ENCODE measurements at regions not wholly inside any gene's neighbourhood (a gene's known extent, or its start where the extent isn't known, plus 50 kb on each side); places are given as distances from the start of the nearest gene placed in this dataset.

DNA sequence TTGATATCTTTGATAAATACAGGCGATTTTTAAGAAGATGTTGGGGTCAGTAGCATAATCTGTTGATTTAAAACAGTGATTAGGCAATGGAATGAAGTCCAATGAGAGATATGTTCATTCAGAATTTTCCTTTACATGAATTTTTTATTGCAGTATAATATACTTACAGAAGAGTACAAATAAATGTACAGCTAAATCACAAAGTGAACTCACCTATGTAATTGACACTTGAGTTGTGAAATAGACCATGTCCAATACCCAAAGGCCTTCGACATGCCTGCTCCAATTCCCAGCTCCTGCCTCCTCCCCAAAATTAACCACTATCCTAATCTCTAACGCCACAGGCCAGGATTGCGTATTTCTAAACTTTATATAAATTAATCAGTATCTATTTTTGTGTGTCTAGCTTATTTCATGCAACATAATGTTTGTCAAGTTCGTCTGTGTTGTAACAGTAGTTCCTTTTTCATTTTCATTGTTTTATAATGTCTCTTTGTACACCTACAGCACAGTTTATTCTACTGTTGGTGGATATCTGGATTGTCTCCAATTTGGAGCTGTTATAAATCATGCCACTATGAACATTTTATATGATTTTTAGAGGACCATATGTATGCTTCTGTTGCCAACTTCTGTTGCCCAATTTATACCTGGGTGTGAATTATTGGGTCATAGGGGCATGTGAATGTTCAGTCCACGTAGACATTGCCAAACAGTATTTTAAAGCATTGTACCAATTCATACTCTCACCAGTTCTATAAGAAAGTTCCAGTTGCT lies 208.3 kb downstream of the TLE1 start:
- no peak for DNase-seq

DNA sequence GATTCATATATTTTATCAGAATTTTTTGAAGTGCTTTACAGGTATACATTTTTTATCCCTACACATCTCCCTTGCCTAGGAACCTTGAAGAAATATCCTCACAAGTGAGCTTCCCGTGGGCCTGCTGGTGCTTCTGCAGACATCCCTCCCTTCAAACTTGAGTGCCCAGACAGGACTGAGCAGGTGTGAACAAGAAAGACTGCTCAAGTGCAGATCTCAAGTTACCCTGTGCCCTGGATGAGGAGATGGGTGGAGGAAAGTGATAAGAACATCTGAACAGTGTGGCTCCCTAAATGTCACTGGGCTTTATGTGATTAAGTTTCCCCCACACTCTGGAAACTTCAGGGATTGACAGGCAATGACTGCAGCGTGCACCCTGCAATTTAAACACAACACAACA lies 209.8 kb downstream of the TLE1 start:
- DNase-seq, result no peak

DNA sequence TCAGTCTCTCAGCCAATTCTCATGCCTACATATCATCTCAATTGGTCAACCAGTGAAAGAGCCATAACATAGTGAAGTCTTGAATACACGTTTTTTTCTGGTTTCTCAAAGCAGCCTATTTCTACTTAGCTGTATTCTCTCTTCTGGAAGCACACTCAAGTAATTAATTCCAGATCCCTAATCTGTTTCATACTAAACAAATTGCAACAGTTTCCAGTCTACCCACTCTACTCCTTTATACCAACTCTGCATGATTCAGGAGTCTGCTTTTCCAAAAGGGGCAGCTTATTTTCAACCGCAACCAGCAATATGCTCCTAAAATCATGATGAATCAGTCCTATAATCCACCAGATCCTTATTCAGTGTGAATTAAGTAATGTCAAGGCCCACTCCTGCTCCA lies 211.7 kb downstream of the TLE1 start:
- DNase-seq, result no peak

DNA sequence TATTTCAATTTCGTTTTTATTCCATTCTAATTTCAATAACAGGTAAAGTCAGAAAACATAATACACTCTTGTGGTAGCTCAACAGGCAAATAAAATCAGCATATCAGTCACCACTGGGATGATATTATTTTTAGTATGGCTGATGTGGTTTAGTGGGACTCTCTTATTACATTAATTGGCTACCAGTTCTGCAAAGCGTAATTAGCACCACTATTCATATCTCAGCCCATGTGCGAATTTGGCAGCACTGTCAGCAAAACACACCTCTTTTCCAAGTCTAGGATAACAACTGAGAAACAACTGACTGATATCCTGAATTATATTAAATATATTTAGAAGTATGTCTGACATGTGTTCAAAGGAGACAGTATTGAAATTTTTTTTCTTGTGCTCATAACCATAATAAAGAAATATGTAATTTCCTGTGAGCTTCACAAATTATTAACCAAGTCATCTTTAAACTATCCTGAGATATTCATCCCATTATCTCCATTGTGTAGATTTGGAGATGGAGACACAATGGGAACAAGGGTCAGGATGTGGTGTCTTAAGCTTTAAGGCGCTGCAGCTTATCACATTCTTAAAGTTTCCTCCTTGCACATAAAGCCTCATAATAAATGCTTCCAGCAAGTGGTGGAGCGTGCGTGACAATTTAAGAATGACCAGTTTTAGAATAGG lies 212.4 kb downstream of the TLE1 start:
- no peak for DNase-seq

DNA sequence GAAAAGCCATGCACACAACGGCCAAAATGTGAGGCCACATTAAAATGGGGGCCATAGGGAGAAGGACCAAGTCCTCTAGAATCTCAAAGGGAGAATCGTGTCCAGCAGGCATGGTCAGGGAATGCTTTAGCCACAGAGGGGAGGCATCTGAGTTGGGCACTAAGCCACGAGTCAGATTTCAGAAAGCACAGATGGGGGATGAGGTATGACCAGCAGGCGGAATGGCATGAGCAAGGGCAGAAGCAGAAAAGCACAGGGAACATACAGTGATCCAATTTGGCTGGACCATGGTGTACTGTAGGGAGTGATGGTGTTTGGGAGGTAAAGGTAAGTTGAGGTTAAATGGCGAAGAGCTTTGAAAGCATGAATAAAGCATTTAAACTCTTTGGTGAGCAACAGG lies 214.6 kb downstream of the TLE1 start:
- no peak for DNase-seq

DNA sequence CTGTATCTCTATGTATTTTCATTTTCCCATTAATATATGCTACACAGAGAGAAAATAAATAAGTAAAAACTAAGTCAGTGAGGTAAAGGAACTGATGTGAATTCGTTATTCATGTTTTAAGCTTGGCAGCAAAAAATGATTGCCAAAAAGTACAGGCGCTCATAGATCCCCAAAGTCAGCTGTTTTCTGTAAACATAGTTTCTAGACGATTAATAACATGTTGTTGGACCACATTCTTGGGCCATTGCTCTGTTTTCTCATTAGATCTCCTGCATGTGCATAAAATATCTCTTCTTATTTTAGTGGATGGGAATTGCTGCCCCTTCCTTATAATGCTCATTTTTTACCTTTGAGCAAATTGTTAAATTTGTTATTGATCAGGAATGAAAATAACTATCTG lies 215.2 kb downstream of the TLE1 start:
- no peak for DNase-seq

DNA sequence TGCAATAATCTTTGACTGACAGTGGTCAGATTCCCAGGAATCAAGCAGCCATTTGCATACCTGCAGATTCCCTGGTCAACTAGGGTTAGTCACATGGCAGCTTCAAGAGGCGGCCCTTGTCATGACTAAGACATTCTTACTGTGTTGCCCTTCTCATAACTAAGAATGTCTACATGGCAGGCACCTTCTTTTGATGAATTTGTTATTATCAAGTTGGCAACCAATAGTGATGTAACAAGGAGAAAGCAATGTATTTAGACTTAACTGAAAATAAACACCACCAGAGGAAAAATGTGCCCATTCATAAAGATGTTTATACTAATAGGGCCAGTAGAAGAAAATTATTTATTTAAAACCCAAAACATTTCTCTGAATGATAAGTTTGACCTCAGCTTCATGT lies 215.6 kb downstream of the TLE1 start:
- no peak for DNase-seq

DNA sequence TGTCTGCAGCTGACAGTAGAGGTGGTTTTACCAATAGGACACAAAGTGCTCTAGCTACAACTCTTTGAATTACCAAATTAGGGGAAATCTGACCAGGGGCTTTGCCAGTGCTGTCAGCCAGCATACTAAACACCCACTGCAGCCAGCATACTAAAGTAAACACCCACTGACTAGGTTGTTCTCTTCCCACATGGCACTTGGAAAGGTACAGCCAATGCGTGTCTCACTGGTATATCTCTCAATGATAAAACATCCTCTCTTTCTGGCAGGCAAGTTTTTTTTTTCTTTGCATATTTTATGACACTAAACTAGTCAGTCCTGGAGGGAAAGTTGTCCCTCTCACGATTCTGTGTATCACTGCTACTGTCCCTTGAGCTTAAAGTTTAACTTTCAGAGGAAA lies 216.1 kb downstream of the TLE1 start:
- no peak for DNase-seq

DNA sequence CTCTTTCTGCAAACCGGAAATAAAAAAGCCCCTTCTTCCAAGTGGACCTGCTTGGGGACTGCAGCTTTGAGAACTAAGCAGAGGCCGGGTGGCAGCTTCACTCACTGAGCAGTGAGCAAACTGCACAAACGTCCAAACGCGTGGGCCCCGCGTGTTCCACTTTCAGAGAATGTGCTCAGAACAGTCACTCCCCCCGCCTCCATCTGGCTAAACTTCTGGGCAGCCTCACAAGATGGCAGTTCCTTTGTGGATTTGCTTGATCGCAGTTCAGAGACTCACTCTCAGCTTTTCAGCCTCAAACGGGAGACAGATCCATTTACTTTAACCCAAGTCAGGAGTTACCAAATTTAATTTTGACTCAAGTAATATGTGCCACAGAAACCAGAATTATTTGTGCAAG lies 216.6 kb downstream of the TLE1 start:
- DNase-seq, result no peak

DNA sequence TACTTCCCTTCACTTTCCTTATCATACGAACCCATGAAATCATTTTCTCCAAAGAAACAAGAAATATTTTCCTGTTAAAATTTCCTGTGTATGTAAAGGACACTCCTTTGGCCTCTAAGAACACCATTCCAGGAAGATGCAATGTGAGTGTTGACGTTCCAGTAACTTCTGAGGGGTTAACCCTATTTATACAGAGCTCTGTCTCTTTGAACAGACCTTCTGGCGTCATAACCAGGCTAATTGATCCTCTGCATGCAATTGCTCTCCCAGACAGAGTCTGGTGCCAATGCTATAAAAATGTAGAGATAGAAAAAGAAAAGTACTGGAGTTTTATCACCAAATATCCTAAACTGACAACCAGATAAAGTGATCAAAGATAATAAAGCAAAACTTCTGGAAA lies 218.5 kb downstream of the TLE1 start:
- DNase-seq, result no peak

DNA sequence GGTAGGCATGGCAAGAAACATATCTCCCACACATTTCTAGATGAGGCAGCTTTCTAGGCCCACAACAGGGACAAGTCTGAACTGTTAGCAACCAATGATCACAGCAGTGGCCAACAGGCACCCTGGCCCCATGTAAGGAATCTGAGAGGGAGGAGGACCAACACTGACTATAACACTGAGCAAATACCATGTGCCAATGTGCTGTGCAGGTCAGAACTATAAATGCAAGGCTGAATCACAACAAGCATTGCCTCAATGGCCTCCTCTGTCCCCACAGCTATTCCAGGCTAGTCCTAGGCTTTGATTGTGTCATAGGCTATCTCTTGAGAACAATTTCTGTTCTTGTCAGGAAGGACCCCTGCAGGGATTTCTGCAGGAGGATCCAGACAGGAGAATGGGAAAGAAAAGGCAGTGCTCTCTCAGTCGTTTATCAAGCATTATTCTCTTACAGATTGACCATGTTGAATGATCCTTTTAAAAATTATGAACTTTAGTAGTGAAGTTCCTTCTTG lies 221.2 kb downstream of the TLE1 start:
- no peak for DNase-seq

DNA sequence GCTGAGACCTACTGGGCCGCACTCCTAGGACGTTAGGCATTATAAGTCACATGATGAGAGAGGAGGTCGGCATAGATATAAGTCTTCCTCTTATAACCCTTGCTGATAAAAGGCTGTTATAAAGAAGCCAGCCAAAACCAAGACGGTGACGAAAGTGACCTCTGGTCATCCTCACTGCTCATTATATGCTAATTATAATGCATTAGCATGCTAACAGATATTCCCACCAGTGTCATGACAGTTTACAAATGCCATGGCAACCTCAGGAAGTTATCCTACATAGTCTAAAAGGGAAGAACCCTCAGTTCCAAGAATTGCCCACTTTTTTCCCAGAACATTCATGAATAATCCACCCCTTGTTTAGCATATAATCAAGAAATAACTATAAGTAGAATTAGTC lies 222.4 kb downstream of the TLE1 start:
- no peak for DNase-seq

DNA sequence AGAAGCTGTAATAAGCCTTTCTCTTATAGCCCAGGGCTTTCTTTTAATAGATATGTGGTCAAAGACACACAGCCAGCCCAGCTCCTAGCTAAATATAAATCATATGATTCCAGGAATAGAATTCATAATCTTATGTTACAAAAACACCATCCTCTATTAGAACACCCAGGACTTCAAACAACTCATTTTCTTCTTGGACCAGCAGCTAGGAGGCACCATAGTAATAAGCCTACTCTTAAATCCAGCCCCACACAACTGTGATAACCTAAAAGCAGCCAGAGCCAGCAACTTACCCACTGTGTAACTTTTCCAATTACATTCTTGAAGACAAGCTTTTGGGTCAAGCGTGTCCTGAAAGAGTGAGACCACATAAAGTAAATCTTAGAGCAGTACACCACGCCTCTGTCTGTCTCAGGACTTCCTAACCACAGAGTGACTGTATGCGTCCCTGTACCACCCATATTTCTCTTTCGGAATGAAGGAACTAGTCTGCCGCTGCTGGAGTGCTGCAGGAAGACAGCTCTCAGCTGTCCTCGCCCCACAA lies 223.8 kb downstream of the TLE1 start:
- DNase-seq, result no peak

DNA sequence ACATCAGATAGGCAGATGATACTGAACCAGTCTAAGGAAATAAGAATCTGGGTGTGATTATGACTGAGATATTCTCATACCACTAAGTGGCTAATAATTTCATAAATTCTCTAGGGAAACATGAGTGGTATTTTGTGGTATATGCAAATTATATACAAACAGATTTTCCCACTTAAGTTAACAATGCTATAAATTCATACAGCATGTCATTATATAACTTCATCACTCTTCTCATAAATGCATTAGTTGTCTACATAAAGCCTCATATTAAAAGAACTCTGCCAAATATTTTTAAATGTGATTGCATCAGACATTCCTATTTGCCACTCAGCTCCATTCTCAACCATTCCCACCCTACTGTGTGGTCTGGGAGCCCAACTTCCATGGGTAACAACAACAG lies 226.5 kb downstream of the TLE1 start:
- DNase-seq, result no peak

DNA sequence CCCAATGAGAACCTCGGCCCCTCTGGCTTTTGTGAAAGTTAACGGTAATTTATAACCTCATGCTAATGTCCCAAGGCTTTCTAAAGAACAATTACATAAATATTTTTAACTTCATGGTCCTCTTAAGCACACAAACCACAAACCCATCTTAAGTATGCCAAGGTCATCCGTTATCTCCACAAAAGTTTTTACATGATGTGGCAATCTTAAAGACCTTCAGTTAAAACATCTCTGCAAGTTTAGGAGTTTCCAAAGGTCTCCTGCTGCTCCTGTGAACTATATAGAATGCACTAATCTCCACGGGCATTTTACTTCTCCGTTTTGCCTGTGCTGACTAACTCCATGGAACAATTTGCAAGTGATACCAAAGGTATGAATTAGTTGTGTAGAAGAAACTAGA lies 228.2 kb downstream of the TLE1 start:
- no peak for DNase-seq

DNA sequence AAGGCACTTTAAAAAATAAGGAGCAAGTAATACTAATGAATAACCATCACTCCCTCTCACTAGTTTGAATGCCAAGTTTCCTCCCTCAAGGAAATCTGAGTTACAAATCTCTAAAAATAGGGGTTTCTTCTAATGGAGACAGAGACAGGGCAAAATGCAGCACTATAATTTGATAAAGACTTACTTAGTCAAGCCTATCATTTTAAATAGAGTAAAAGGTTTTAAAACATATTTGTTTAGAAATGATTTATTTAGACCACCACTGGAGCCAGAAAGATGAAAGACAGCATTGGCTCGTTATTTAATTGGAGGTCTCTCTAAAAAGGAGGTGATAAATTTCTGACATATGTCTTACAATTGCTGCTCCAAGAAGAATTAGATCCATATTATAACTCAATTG lies 228.7 kb downstream of the TLE1 start:
- no peak for DNase-seq

DNA sequence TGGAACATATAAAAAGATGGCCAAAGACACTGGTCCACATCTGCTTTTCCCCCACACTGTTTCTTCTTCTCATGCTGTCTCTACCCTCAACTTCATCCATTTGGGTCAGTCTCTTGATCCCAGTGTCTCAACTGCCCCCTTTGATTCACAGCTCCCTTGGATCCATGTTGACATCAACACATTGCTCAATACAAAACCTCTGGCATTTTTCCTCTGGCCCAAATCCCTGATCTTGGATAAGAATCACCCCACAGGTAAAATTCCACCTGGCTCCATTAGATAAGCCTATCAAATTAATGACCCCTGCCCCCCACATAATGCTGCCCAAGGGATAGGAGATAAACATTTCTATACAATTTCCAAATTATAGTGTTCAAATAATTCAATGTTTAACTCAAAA lies 229.8 kb downstream of the TLE1 start:
- DNase-seq, result no peak

DNA sequence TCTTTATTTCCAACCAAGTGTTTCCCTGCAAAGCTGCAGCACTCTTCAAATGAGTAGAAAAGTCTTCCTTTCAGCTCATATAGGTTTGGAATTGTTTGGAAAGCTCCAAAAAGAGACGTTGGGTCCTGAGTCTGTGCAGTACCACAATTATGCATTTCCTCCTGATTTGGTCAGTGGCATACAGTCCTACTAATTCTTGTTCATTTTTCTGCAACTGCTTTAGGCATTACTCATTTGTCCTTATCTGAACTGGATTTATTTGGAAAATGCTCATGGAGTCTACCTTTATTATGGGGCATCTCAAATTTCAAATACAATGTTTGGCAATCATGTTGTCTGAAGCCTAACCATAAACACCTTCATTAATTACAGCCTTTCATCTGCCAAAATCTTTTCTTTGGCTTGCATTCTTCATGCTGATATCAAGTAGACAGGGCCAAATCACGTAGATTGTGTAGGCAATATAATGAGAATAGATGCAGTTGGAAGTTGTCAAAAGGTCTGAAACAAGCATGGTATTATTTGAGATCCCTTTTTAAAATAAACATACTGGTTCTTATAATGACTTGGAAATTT lies 232.8 kb downstream of the TLE1 start:
- no peak for DNase-seq

DNA sequence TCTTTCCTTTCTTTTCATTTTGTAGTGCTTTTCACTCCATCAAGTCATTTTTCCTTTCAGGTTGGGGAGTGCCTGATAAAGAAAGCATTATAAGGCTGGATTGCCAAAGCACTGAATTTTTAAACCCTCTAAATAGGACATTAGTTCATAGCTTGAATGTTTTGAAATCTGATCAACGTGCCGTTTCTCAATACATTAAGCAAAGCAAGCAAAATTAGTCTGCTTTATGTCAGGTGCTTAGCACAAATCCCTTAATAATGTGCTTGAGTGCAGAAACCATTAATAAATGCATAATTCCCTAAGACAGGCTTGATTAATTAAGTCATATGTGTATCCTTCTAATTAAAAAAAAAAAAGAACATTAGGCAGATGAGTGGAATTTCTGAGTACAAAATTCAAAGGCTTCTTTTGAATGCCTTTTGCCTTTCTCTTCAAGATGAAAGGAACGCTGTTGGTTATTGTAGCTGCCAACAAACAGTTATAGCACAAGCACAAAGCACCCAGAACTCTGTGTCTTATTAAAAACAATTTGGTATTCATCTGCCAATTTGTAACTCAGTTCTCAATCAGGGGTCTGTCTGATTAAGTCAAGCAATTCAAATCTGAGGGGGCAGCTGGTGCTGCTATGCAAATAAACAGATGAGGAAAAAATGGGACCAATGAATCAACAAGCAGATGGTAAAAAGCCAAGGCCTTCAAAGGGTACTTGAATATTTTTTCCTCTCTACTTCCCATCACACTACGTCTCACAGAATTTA lies 233.7 kb downstream of the TLE1 start:
- DNase-seq, result no peak

DNA sequence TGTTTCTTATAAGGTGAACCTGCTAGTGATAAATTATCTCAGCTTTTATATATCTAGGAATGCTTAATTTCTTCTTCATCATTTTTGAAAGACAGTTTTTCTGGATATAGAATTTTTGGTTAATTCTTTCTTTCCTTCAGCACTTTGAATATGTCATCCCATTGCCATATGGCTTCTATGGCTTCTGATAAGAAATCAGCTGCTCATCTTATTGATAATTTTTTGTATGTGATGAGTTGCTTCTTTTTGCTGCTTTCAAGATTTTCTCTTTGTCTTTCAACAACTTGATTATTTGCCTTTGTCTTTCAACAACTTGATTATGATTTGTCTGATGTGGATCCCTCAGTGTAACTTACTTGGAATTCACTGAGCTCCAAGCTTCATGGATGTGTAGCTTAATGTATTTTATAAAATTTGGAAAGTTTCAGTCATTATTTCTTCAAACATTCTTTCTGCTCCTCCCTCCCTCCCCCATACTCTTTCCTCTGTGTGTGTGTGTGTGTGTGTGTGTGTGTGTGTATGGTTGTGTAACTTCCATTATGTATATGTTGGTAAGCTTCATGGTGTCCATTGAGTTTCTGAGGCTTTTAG lies 243.9 kb downstream of the TLE1 start:
- no peak for DNase-seq

DNA sequence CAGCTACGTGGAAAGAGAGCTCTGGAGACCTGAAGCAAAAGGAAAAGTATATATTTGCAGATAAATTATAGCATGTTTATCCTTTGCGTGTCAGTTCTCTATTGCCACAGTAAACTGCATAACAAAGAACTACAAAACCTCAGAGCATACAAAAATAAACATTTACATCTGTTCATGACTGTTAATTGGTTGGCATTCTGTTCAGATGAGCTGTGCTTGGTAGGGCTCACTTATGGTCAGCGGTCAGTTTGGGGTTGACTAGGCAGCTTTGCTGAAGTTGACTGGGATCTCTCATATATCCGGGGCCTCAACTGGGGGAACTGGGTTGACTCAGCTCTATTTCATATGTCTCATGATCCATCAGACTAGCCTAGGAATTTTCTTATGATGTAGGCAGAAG lies 257.7 kb downstream of the TLE1 start:
- no peak for DNase-seq

DNA sequence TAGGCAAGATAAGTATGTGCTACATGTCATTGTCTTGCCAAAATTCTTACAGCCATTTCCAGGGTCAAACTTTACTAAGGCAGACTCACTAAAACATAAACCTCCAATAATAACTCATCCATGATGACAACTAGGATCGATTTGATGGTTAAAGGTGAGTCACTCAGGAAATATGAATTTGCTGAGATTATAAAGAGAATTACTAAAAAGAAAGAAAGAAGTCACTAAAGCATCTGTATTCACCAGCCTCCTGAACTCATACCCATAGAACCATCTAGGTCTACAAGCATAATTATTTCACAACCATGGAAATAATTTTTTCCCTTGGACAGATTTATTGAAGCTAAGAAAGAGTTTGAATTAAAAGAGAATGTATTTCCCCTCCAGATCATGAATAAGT lies 258.6 kb downstream of the TLE1 start:
- DNase-seq, result no peak

DNA sequence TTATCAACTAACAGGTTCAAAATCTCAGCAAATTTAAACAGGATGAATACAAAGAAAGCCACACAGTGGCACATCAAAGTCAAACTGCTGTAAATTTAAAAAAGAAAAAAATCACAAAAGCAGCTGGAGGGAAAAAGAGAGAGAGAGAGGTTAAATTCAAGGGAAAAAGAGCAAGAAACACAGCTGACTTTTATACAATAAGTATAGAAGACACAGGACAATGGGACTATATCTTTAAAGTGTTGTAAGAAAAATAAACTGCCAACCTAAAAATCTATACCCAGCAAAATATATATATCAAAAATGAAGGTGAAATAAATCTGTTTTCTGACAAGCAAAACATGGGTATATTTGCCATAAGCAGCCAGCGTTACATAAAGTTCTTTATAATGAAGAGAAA lies 261.5 kb downstream of the TLE1 start:
- no peak for DNase-seq
